ENCODE measurements at regions not wholly inside any gene's neighbourhood (a gene's known extent, or its start where the extent isn't known, plus 50 kb on each side); places are given as distances from the start of the nearest gene placed in this dataset.
"Not testable (repeated sequence)": the region's sequence is repeated elsewhere in the genome, so short reads cannot be mapped to it uniquely, and the experiment has no call there.

GRCh38 chr2:88992819-88993218, 301.3 kb downstream of the RPIA start:
- TF ChIP-seq CTCF (IDR thresholded peaks at IDR 0.05; ENCODE audit: low read length); EZH2 (IDR thresholded peaks at IDR 0.05; ENCODE audit: borderline replicate concordance, low read length): not testable (repeated sequence)
